CD4-positive, CD25-positive, alpha-beta regulatory T cell (primary cell): ENCODE measurements at regions not wholly inside any gene's neighbourhood (a gene's known extent, or its start where the extent isn't known, plus 50 kb on each side); places are given as distances from the start of the nearest gene placed in this dataset.

Experiments used
- ATAC-seq, 2 donors: fragments of 150-1000 bp; cut with Tn5 transposase; one replicate each; pipeline ENCODE4 v1.10.0; 2021; ENCODE audit warnings: low read depth in 2 of 2, moderate number of reproducible peaks in 2 of 2, moderate library complexity in 1 of 2
- DNase-seq, 3 donors: peaks; one replicate each; pipeline versions ENCODE4 v3.0.0 to v3.0.0-alpha.2; 2012 to 2022; ENCODE audit warnings: mixed read lengths in 1 of 3
- H3K27ac ChIP-seq: one replicate; pipeline ENCODE4 v1.7.0; 2013; ENCODE audit warnings: mild to moderate bottlenecking, low read length; ENCODE audit not compliant: insufficient read depth, poor library complexity, severe bottlenecking
- H3K27me3 ChIP-seq: one replicate; pipeline ENCODE4 v1.7.0; 2013; ENCODE audit warnings: low read length; ENCODE audit not compliant: control insufficient read depth, insufficient read depth
- H3K36me3 ChIP-seq: one replicate; pipeline ENCODE4 v1.7.0; 2013; ENCODE audit warnings: mild to moderate bottlenecking, low read length, moderate library complexity; ENCODE audit not compliant: control insufficient read depth, insufficient read depth
- H3K4me1 ChIP-seq: 2 replicates; pipeline ENCODE4 v1.7.0; 2013; ENCODE audit warnings: mild to moderate bottlenecking, low read length; ENCODE audit not compliant: insufficient read depth, control insufficient read depth, poor library complexity, severe bottlenecking
- H3K4me3 ChIP-seq: one replicate; pipeline ENCODE4 v1.7.0; 2013; ENCODE audit warnings: low read depth, mild to moderate bottlenecking, low read length, moderate library complexity
- H3K9me3 ChIP-seq, 2 experiments: 1 replicate in 1 of 2; 2 replicates in 1 of 2; pipeline ENCODE4 v1.7.0; 2013; ENCODE audit warnings: low read length in 2 of 2, mild to moderate bottlenecking in 1 of 2, moderate library complexity in 1 of 2; ENCODE audit not compliant: control insufficient read depth in 2 of 2
- H3K27ac Mint-ChIP-seq, 3 donors: one replicate each; pipeline ENCODE4 v1.8.0; 2020 to 2022; ENCODE audit warnings: mild to moderate bottlenecking in 3 of 3, mixed read lengths in 3 of 3, moderate library complexity in 2 of 3
- H3K27me3 Mint-ChIP-seq: one replicate; pipeline ENCODE4 v1.8.0; 2022; ENCODE audit warnings: mild to moderate bottlenecking, mixed read lengths
- H3K36me3 Mint-ChIP-seq: one replicate; pipeline ENCODE4 v1.8.0; 2020; ENCODE audit warnings: mixed read lengths
- H3K4me1 Mint-ChIP-seq, 4 donors: one replicate each; pipeline ENCODE4 v1.8.0; 2020 to 2022; ENCODE audit warnings: mixed read lengths in 4 of 4, mild to moderate bottlenecking in 1 of 4
- H3K4me3 Mint-ChIP-seq, 4 donors: one replicate each; pipeline ENCODE4 v1.8.0; 2020 to 2022; ENCODE audit warnings: mild to moderate bottlenecking in 4 of 4, mixed read lengths in 4 of 4, moderate library complexity in 3 of 4
- H3K9me3 Mint-ChIP-seq, 7 donors: one replicate each; pipeline ENCODE4 v1.8.0; 2020 to 2022; ENCODE audit warnings: mixed read lengths in 7 of 7, mild to moderate bottlenecking in 3 of 7, moderate library complexity in 2 of 7

- Mint-ChIP-seq H3K4me3 (no peak overlapping the region), H3K27me3 (no peaks in the 10 kb centered on the region), H3K27ac (no peak overlapping the region), H3K36me3 (no peaks in the 10 kb centered on the region), H3K4me1 (no peaks in the 10 kb centered on the region), H3K9me3 (no peaks in the 10 kb centered on the region)
- H3K9me3 ChIP-seq: no peaks in the 10 kb centered on the region
- H3K4me1 ChIP-seq: no peaks in the 10 kb centered on the region
- ATAC-seq (no peak), DNase-seq (no peak)
- no peaks in the 10 kb centered on the region for H3K36me3 ChIP-seq
- no peak overlapping the region for H3K4me3 ChIP-seq
- H3K27ac ChIP-seq: no peak overlapping the region
- no peaks in the 10 kb centered on the region for H3K27me3 ChIP-seq
Observed at GRCh38 chr15:53397041-53397616, 362.3 kb downstream of the WDR72 start.

GRCh38 chr15:53395871-53396270 lies 363.6 kb downstream of the WDR72 start:
- H3K9me3 ChIP-seq: no peaks in the 10 kb centered on the region
- ATAC-seq (no peak), DNase-seq (no peak)
- no peaks in the 10 kb centered on the region for H3K4me1 ChIP-seq
- H3K27ac ChIP-seq: no peak overlapping the region
- H3K4me1 Mint-ChIP-seq: no peaks in the 10 kb centered on the region
- no peak overlapping the region for H3K4me3 Mint-ChIP-seq
- H3K4me3 ChIP-seq: no peak overlapping the region
- no peaks in the 10 kb centered on the region for H3K27me3 ChIP-seq
- H3K36me3 Mint-ChIP-seq: no peaks in the 10 kb centered on the region
- no peak overlapping the region for H3K27ac Mint-ChIP-seq
- H3K9me3 Mint-ChIP-seq: no peaks in the 10 kb centered on the region
- no peaks in the 10 kb centered on the region for H3K27me3 Mint-ChIP-seq
- H3K36me3 ChIP-seq: no peaks in the 10 kb centered on the region

- no peak for DNase-seq
- H3K4me1 Mint-ChIP-seq: no peaks in the 10 kb centered on the region
Observed at GRCh38 chr15:53390549-53390948, 368.9 kb downstream of the WDR72 start.

DNA sequence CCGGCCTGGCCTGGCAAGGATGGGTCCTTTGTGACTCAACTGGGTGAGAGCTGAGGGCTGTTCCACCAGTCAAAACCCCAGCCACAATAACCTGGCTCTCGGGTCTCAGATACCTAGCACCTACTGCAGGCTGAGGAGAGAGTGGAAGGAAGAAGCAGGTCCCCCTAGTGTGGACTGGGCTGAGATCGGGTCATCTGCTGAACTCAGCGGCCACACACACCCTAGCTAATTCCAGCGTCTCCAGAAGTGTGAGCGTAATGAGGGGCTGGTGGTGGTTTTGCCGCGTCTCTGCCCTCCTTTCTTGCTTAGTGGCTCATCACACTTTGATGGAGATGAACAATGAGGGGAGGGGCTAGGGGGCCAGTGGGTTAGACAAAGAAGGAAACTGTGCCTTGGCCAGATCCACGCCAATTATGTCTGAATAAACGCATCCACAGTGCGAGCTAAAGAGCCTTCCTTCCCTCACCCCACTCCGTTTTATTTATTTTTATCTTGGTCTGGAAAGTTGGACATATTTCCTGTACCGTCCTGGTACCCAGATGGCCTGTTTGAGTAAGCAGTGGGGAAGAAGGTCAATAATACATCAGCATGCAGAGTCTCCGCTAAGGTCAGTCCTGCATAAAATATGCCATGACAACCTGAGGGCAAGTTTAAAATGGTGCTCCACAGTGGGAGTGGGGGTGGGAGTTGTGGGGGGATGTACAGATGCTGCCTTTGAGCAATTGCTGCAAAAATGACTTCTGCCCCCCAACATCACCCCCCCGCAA lies 370.0 kb downstream of the WDR72 start:
- Histone ChIP-seq H3K4me1 (no peaks in the 10 kb centered on the region), H3K36me3 (no peaks in the 10 kb centered on the region), H3K4me3 (no peak overlapping the region), H3K9me3 (no peaks in the 10 kb centered on the region), H3K27me3 (no peaks in the 10 kb centered on the region), H3K27ac (no peak overlapping the region)
- no peak overlapping the region for H3K4me3 Mint-ChIP-seq
- H3K4me1 Mint-ChIP-seq: no peaks in the 10 kb centered on the region
- no peak overlapping the region for H3K27ac Mint-ChIP-seq
- no peaks in the 10 kb centered on the region for H3K36me3 Mint-ChIP-seq
- H3K27me3 Mint-ChIP-seq: no peaks in the 10 kb centered on the region
- no peak for ATAC-seq
- peaks cover 0 to 3% (median 0%) of the 10 kb centered on the region in 7 donors for H3K9me3 Mint-ChIP-seq
- DNase-seq: no peak

More at GRCh38 chr15:53390549-53390948, 368.9 kb downstream of the WDR72 start:
- Histone ChIP-seq H3K27me3 (no peaks in the 10 kb centered on the region), H3K36me3 (no peaks in the 10 kb centered on the region), H3K9me3 (no peaks in the 10 kb centered on the region), H3K4me1 (no peaks in the 10 kb centered on the region), H3K27ac (no peak overlapping the region), H3K4me3 (no peak overlapping the region)
- H3K36me3 Mint-ChIP-seq: no peaks in the 10 kb centered on the region
- no peak overlapping the region for H3K4me3 Mint-ChIP-seq
- H3K27me3 Mint-ChIP-seq: no peaks in the 10 kb centered on the region
- ATAC-seq: no peak
- H3K9me3 Mint-ChIP-seq: no peaks in the 10 kb centered on the region
- H3K27ac Mint-ChIP-seq: no peak overlapping the region

DNA sequence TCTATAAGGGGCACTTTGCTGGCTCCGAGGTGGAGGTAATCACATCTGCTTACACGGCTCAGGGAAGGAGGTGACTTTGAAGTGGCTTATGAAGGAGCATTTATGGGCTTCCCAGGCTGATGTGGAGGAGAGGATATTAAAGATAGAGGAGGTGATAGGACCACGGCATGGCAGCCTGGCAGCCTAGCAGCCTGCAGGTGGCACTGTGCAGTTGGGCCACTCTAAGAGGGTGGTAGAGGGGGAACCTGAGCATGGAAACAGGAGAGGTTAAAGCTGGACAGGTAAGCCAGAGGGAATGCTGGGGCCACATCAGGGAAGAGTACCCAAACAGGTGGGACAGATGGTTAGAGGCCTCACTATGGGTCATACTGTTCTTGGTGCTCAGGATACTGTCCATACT lies 375.0 kb downstream of the WDR72 start:
- no peaks in the 10 kb centered on the region for H3K4me1 Mint-ChIP-seq
- no peaks in the 10 kb centered on the region for H3K36me3 Mint-ChIP-seq
- Histone ChIP-seq H3K9me3 (no peaks in the 10 kb centered on the region), H3K36me3 (no peaks in the 10 kb centered on the region), H3K4me3 (no peak overlapping the region), H3K27me3 (no peaks in the 10 kb centered on the region), H3K27ac (no peak overlapping the region), H3K4me1 (no peaks in the 10 kb centered on the region)
- ATAC-seq: no peak
- DNase-seq: no peak
- H3K27me3 Mint-ChIP-seq: peaks cover 4% of the 10 kb centered on the region
- H3K4me3 Mint-ChIP-seq: peak overlapping the region in 1 of 4 donors; percentile 27
- peaks cover 0 to 3% (median 0%) of the 10 kb centered on the region in 7 donors for H3K9me3 Mint-ChIP-seq
- H3K27ac Mint-ChIP-seq: no peak overlapping the region

GRCh38 chr15:53378096-53378800 lies 381.2 kb downstream of the WDR72 start:
- H3K27ac ChIP-seq: no peak overlapping the region
- no peaks in the 10 kb centered on the region for H3K36me3 ChIP-seq
- no peaks in the 10 kb centered on the region for H3K9me3 ChIP-seq
- no peak overlapping the region for H3K4me3 ChIP-seq
- H3K27ac Mint-ChIP-seq: no peak overlapping the region
- H3K27me3 Mint-ChIP-seq: peaks cover under 1% of the 10 kb centered on the region
- no peaks in the 10 kb centered on the region for H3K36me3 Mint-ChIP-seq
- H3K9me3 Mint-ChIP-seq: peaks cover 0 to 4% (median 0%) of the 10 kb centered on the region in 7 donors
- H3K4me1 Mint-ChIP-seq: no peaks in the 10 kb centered on the region
- DNase-seq: no peak
- no peaks in the 10 kb centered on the region for H3K27me3 ChIP-seq
- no peak for ATAC-seq
- no peak overlapping the region for H3K4me3 Mint-ChIP-seq
- no peaks in the 10 kb centered on the region for H3K4me1 ChIP-seq

DNA sequence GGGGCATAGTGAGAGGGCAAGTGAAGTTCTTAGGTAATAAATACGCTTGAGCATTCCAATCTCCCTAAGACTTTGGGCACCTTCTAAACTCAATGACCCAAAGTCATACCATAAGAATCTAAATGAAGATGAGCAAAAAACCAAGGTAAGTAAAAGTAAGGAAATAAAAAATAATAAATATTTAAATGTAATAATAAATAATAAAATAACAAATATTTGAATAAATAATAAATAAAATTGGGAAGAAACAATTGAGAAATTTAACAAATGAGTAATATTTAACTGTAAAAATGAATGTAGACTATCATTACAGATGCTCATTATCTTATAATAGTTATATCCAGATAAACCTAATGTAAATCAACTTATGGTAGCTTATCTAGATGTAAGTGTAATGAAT lies 391.7 kb downstream of the WDR72 start:
- H3K27ac Mint-ChIP-seq: no peak overlapping the region
- Histone ChIP-seq H3K4me3 (no peak overlapping the region), H3K36me3 (no peaks in the 10 kb centered on the region), H3K9me3 (peaks cover 0 to 3% of the 10 kb centered on the region in 2 experiments), H3K4me1 (no peaks in the 10 kb centered on the region), H3K27ac (no peak overlapping the region), H3K27me3 (no peaks in the 10 kb centered on the region)
- no peak overlapping the region for H3K4me3 Mint-ChIP-seq
- no peaks in the 10 kb centered on the region for H3K36me3 Mint-ChIP-seq
- peaks cover 3 to 8% (median 6%) of the 10 kb centered on the region in 7 donors for H3K9me3 Mint-ChIP-seq
- ATAC-seq (no peak), DNase-seq (no peak)
- no peaks in the 10 kb centered on the region for H3K4me1 Mint-ChIP-seq
- H3K27me3 Mint-ChIP-seq: peaks cover under 1% of the 10 kb centered on the region
